ENCODE measurements at regions not wholly inside any gene's neighbourhood (a gene's known extent, or its start where the extent isn't known, plus 50 kb on each side); places are given as distances from the start of the nearest gene placed in this dataset.

DNA sequence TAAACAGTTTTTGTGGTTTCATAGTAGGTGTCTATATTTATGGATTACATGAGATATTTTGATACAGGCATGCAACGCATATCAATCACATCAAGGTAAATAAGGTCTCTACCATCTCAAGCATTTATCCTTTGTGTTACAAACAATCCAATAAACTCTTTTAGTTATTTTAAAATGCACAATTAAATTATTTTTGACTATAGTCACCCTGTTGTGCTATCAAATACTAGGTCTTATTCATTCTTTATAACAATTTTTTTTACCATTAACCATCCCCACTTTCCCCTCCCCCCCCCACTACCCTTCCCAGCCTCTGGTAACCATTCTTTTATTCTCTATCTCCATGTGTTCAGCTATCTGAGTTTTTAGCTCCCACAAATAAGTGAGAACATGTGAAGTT, 175.7 kb upstream of the FBXO33 start:
- TF ChIP-seq POLR2AphosphoS5 (IDR thresholded peaks at IDR 0.05; ENCODE audit: insufficient read depth in 1 of 2, low read depth in 1 of 2) (no peak), POLR2A (IDR thresholded peaks at IDR 0.05) (no peak)
- TF ChIP-seq, protein P1, sequence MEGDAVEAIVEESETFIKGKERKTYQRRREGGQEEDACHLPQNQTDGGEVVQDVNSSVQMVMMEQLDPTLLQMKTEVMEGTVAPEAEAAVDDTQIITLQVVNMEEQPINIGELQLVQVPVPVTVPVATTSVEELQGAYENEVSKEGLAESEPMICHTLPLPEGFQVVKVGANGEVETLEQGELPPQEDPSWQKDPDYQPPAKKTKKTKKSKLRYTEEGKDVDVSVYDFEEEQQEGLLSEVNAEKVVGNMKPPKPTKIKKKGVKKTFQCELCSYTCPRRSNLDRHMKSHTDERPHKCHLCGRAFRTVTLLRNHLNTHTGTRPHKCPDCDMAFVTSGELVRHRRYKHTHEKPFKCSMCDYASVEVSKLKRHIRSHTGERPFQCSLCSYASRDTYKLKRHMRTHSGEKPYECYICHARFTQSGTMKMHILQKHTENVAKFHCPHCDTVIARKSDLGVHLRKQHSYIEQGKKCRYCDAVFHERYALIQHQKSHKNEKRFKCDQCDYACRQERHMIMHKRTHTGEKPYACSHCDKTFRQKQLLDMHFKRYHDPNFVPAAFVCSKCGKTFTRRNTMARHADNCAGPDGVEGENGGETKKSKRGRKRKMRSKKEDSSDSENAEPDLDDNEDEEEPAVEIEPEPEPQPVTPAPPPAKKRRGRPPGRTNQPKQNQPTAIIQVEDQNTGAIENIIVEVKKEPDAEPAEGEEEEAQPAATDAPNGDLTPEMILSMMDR (IDR thresholded peaks at IDR 0.05): no peak
